ENCODE measurements at regions not wholly inside any gene's neighbourhood (a gene's known extent, or its start where the extent isn't known, plus 50 kb on each side); places are given as distances from the start of the nearest gene placed in this dataset.

- TF ChIP-seq CTCF (IDR thresholded peaks at IDR 0.05 in 8 of 11, conservative IDR thresholded peaks at IDR 0.05 in 3 of 11) (no peak), POLR2AphosphoS5 (IDR thresholded peaks at IDR 0.05) (no peak), POLR2A (IDR thresholded peaks at IDR 0.05) (no peak)
These were observed 1521.4 kb downstream of the BRD1 start for GRCh38 chr22:48306284-48306683.

Measured in spleen (tissue), 7 donors.